ENCODE measurements at regions not wholly inside any gene's neighbourhood (a gene's known extent, or its start where the extent isn't known, plus 50 kb on each side); places are given as distances from the start of the nearest gene placed in this dataset.

- no peak for DNase-seq (ENCODE audit: low read depth in 2 of 2)
These were observed 257.6 kb upstream of the SHH start for GRCh38 chr7:156069891-156070290.

GRCh38 chr7:156067156-156067555, 254.9 kb upstream of the SHH start:
- DNase-seq (ENCODE audit: low read depth in 2 of 2) = no peak

- DNase-seq (ENCODE audit: low read depth in 2 of 2) = no peak
These were observed 253.1 kb upstream of the SHH start for GRCh38 chr7:156065400-156065799.

DNA sequence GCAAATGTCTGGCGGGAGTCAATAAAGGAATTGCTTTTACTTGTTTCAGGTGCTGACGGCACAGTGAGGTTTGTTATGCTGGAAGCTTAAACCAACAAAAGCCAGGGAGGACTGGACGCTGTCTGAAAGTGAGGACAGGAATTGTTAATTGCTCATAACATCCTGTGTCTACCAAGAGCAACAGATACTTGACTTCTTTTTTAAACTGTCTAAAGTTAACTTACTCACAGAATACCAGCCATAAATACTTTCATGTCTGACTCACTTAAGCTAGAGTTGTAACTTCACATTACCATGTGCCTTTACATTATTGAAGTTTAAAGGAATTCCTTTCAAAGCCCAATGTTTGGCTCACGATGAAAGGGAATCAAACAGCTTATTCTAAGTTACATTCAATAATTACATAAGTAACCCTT, 252.7 kb upstream of the SHH start:
- DNase-seq (ENCODE audit: low read depth in 2 of 2) = no peak

DNA sequence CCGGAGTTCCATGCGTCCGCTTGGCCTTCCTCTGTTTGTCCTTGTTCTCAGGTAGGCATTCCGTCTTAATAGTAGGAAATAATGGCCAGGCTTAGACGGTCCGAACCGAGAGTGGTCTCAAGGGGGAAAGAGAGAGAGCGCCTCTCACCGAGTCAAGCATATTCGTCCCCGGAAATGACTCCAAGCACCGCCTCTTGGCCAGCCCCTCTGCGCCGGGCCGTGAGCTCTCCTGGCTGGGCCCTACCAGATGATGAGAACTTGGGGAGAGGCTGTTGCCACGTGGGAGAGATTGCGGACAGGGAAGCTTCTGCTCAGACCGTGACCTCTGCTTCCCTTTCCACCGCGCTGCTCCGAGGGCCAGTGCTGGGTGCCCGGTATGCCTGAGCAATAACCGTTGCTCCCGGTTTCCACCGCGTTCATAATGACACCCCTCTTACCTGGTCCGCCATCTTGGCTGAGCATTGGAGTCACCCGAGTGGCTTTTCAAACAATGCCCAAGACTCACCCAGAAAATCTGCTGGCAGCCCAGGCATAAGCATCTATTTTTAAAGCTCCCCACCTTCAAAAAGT, 251.1 kb upstream of the SHH start:
- no peak for DNase-seq (ENCODE audit: low read depth in 2 of 2)

DNA sequence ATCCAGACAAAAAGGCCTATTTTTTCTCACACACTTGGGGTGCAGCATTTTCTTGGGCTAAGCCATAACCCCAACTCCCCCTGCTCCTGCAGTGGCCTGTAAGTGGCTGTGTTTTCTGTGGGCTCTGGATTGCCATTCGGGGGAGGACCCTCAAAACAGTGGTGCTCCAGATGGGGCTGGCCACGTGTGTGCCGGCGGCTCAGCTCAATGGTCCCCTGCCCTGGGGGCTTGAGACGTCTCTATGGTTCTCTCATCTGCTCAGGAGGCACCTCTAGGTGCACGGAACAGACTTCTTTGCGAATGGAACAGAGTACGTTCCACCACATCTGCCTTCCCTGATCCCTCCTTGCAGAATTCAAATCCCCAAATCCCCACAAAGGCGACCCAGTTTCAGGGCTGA, 250.0 kb upstream of the SHH start:
- no peak for DNase-seq (ENCODE audit: low read depth in 2 of 2)

- no peak for DNase-seq (ENCODE audit: low read depth in 2 of 2)
These were observed 249.5 kb upstream of the SHH start for GRCh38 chr7:156061689-156062255.

- DNase-seq (ENCODE audit: low read depth in 2 of 2) = no peak
These were observed 248.7 kb upstream of the SHH start for GRCh38 chr7:156060925-156061324.

DNA sequence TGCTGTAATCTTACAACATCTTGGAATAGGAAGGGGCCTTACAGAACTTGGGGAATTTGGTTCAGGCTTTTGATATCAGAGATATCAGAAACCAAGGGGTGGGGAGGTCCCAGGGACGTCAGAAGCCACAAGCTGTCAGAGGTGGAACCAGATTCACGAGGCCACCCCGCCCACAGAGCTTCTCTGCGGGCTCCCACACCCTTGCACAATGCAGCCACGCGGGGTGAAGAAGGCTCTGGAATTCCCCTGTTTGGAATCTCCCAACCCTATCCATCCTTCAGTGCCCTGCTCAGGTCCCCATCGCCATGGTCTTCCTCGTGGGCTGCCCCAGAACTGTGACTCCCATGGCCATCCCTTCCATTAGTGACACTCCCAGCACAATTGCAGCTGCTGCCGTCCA, 247.1 kb upstream of the SHH start:
- no peak for DNase-seq (ENCODE audit: low read depth in 2 of 2)

GRCh38 chr7:156058248-156058647, 246.0 kb upstream of the SHH start:
- DNase-seq (ENCODE audit: low read depth in 2 of 2) = no peak

DNA sequence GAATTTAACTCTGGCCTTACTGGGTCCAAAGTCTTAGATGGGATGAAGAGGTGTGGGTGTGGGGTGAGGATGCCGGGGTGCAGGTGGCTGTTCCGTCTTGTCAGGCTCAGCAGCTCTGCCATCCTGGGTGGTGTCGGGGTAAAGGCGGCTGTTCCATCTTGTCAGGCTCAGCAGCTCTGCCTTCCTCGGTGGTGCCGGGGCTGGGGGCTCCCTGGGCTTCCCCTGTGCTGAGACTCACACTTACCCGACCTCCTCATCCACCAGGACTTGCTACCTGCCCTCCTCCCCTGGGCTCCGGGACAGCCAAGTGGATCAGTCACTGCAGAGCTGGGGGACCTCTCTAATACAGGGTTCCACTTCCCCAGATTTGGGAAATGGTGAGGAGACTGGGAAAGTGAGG, 244.3 kb upstream of the SHH start:
- no peak for DNase-seq (ENCODE audit: low read depth in 2 of 2)

DNA sequence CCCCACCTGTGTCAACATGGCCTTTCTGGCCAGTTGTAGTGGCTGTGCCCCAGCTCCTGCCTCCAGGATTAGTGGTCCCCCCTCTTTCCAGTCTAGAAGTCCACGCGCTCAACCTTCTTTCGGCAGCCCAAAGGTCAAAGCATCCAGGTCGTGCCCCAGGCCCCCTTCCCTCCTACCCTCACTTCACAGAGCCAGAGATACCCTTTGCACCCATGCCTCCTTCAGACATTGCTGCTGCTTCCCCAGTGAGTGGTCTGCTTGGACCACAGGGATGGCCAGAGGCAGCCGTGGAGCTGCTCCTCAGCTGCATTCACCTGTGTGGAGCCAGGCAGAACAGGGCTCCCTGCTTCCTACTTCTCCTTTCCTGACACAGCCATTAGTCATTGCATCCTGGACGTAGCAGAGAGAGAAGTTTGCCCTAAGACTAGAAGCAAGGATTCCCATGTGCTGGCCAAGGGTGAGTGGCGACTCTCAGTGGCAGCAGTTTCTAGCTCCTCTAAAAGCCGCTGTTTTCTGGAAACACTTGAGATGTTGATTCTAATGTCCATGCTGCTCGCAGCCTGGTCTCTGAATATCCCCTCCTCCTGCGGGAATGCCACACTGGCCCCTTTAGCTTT, 243.1 kb upstream of the SHH start:
- DNase-seq (ENCODE audit: low read depth in 2 of 2) = no peak

- DNase-seq (ENCODE audit: low read depth in 2 of 2) = no peak
These were observed 239.6 kb upstream of the SHH start for GRCh38 chr7:156051884-156052283.

DNA sequence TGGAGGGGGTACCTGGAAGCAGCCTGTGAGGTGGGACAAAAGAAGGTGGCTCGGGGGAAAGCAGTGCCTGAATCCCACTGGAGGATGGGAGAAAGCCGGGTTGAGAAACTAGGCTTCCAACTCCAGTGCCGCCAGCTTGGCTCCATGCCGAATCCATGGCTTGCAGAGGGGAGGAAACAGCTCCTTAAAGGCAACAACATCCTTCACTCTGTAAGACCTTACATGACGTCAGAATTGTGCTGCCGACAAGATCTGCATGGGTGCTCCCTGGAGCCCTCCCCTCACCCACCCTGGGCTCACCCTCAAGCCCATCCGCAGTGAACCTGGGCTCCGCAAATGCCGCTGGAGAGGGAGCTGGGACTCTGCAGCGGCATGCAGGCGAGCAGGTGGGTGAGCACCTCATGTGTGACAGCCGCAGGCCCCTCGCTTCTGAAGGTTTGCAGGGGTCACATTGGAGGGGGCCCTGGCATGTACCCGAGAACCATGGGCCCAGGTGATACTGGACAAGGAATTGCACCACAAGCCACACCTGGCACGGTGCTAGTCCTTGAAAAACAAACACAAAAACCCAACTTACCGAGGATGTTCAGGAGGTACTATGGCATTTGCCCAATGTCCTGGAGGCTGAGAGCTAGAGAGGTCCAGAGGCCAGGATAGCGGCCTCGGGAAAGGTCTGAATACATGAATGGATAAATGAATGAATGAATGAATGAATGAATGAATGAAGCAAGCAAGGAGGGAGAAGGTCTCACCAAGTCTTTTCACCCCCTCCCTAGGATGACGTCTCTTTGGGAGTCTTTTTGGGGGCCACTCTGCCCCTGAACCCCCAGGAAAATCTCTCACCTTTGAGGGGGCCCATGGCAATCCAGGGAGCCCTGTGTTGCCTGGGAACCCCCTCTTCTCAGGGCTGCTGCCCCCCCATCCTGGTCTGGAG, 238.6 kb upstream of the SHH start:
- DNase-seq (ENCODE audit: low read depth in 2 of 2) = no peak

DNA sequence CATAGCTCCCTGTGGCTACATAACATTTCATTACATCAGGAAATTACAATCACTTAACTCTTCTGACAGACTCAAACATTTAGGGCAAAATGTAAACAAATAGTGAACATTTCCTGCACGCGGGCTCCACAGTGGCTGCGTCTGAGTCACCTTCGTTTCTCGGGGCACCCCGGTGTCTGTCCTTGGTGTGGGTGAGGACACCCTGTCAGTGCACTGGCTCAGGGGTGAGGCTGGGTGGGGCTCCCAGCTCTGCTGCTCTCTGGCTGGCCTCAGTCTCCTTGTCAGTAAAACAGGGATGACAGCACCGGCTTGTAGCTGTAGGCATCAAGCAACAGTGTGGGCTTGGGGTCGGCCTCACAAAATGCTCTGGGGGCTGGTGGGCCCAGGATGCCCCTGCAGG, 237.1 kb upstream of the SHH start:
- no peak for DNase-seq (ENCODE audit: low read depth in 2 of 2)

- no peak for DNase-seq (ENCODE audit: low read depth in 2 of 2)
These were observed 233.8 kb upstream of the SHH start for GRCh38 chr7:156046031-156046560.

DNA sequence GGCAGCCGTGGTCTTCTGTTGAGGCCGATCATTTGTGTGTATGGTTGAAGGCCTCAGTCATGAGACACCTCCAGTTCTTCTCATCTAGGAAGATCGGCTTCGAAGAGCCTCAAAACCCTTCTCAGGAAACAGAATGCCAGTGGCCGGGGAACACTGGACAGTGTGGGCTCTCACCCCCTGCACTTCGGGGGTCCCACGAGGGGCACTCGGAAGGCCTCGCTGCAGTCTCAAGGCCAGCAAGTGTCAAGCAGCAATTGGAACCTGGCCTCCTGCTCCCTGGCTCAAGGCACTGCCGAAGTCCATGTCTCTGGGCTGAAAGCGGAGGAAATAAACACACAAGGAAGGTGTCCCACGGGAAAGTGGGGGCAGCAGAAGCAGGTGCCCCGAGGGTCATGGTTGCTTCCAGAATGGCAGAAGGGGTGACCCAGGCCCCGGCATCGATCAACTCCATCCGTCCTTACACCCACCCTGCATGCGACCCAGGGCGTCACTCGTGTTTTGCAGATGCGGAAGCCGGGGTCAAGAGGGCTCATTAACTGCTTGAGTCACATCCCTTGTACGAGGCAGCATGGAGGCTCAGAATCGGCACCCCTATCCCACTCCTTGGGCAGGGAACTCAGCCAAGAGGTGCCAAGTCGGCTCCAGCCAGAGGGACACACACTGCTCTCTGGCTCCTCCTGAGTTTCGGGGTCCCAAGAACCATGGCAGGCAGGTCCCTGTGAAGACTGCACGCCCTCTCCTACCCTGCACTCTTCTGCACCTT, 231.3 kb upstream of the SHH start:
- DNase-seq (ENCODE audit: low read depth in 2 of 2) = no peak

DNA sequence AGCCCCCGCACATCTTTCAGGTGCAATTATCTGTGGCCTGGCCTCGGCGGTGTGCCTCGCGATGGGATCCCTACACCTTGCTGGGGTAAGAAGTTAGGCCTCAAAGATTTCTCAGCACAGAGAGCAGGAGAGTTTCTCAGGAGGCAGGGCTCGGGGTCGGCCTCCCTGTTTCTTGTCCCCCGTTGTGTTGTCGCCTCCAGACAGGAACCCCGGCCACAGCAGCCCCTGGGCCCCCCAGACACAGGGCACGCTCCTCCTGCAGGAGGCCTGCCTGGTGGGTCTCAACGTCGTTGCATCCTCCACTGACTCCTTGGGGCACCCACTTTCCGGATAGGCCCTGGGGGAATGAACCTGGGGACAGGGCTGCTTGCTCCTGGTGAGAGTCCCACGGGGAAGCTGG, 229.1 kb upstream of the SHH start:
- DNase-seq (ENCODE audit: low read depth in 2 of 2) = no peak

GRCh38 chr7:156039971-156040677, 227.9 kb upstream of the SHH start:
- no peak for DNase-seq (ENCODE audit: low read depth in 2 of 2)

DNA sequence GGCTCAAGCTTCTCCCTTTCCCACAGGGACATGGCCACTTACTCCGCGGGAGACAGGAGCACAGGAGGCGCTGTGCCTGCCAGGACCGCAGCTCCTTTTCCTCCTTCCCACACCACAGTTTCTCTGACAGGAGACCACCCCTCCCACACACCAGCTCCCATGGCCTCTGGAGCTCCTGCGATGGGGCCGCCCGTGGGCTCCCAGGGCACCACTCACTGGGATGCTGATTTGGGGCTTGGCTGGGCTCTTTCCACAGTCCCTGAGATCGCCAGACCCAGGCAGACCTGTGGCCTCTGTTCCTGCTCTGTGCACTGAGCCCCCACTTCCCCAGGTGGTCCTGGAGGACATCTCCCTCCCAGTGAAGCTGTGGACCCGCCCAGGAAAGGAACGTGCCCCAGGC, 226.9 kb upstream of the SHH start:
- DNase-seq (ENCODE audit: low read depth in 2 of 2) = no peak

DNA sequence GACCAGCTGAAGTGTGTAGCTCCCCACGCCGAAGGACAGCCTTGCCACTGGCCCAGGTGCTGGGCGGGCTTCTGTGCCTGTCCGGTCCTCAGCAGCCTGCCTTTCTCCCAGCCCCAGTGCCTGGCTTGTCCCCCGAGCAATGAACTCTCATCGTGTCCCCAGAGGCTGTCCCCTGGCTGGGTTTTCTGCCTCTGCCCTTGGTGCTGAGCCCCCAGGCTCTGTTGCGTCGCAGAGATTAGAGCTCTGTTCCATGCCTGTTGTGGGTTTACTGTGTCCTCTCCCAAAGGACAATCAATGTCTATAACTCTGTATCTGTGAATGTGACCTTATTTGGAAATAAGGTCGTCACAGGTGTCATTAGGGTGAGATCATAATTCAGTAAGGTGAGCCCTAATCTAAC, 226.1 kb upstream of the SHH start:
- DNase-seq (ENCODE audit: low read depth in 2 of 2) = no peak

Data from stimulated activated CD4-positive, alpha-beta T cell treated with anti-CD3 and anti-CD28 coated beads, Interleukin-4, amount 100 ng/mL, for 48 hours (primary cell).